GM12891 (cell line): ENCODE measurements at regions not wholly inside any gene's neighbourhood (a gene's known extent, or its start where the extent isn't known, plus 50 kb on each side); places are given as distances from the start of the nearest gene placed in this dataset.

ENCODE experiments used
- POLR2A ChIP-seq: IDR thresholded peaks from 2 replicates; pipeline ENCODE4 v1.6.1; 2011; ENCODE audit warnings: low read depth, low read length, control low read depth
- POLR2AphosphoS5 ChIP-seq: IDR thresholded peaks from 2 replicates; pipeline ENCODE4 v1.6.1; 2011; ENCODE audit warnings: low read depth, low read length, control low read depth

DNA sequence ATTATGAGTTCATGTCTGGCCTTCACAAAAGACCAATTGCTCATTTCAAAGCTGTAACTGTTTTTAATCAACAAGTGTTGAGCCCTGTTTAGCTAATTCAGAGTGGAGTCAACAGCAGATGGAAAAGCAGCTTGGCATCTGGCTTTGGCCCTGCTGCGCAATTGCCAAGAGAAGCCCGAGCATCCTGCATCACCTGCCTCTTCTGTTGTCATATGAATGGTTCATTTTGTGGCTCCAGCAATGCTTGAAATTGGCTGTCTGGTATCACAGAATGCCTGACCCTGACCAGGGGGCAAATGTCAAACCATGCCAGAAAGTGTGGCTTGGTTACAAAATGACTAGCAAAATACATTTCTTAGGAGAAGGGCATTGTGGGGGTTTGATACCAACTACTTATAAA lies 296.5 kb upstream of the PHF14 start:
- TF ChIP-seq POLR2A (no peak), POLR2AphosphoS5 (no peak)
